SK-N-SH treated with all-trans-retinoic acid at 6 μM for 48 hours (cell line): ENCODE measurements at regions not wholly inside any gene's neighbourhood (a gene's known extent, or its start where the extent isn't known, plus 50 kb on each side); places are given as distances from the start of the nearest gene placed in this dataset.

Experiments used
- ATAC-seq: fragments of 200-7000 bp; cut with Tn5 transposase; 3 replicates; pipeline ENCODE4 v1.9.1; 2020; ENCODE audit warnings: mild to moderate bottlenecking, moderate library complexity
- BACH2 ChIP-seq: fragments of 250-450 bp; sonication (Bioruptor Pico); IDR thresholded peaks from 2 replicates; pipeline ENCODE4 v1.9.0; 2021; ENCODE audit warnings: mild to moderate bottlenecking, borderline replicate concordance
- CREB5 ChIP-seq: fragments of 250-450 bp; sonication (Bioruptor Pico); IDR thresholded peaks from 2 replicates; pipeline ENCODE4 v1.5.1; 2020; ENCODE audit warnings: low read depth, mild to moderate bottlenecking, moderate library complexity
- CSDC2 ChIP-seq: fragments of 250-450 bp; sonication (Bioruptor Pico); IDR thresholded peaks from 2 replicates; pipeline ENCODE4 v1.5.0; 2020; ENCODE audit warnings: mild to moderate bottlenecking, moderate library complexity
- CSRNP3 ChIP-seq: fragments of 250-450 bp; sonication (Bioruptor Pico); IDR thresholded peaks from 2 replicates; pipeline ENCODE4 v1.5.1; 2021; ENCODE audit warnings: mild to moderate bottlenecking, moderate library complexity
- ESRRG ChIP-seq: fragments of 250-450 bp; sonication (Bioruptor Pico); IDR thresholded peaks from 2 replicates; pipeline ENCODE4 v1.6.1; 2021; ENCODE audit warnings: mild to moderate bottlenecking
- GLIS3 ChIP-seq: fragments of 250-450 bp; sonication (Bioruptor Pico); IDR thresholded peaks from 2 replicates; pipeline ENCODE4 v1.5.0; 2020; ENCODE audit warnings: mild to moderate bottlenecking, moderate library complexity
- ISL1 ChIP-seq: fragments of 250-450 bp; sonication (Bioruptor Pico); IDR thresholded peaks from 2 replicates; pipeline ENCODE4 v2.1.2; 2022; ENCODE audit warnings: mild to moderate bottlenecking, moderate library complexity
- OSR1 ChIP-seq: fragments of 250-450 bp; sonication (Bioruptor Pico); IDR thresholded peaks from 2 replicates; pipeline ENCODE4 v1.8.0; 2022; ENCODE audit warnings: moderate library complexity, mild to moderate bottlenecking, inconsistent platforms
- POU6F1 ChIP-seq: fragments of 250-450 bp; sonication (Bioruptor Pico); IDR thresholded peaks from 2 replicates; pipeline ENCODE4 v1.8.0; 2021; ENCODE audit warnings: low read depth, mild to moderate bottlenecking, moderate library complexity, borderline replicate concordance
- PPARA ChIP-seq: fragments of 250-450 bp; sonication (Bioruptor Pico); IDR thresholded peaks from 2 replicates; pipeline ENCODE4 v1.5.0; 2020; ENCODE audit warnings: mild to moderate bottlenecking, borderline replicate concordance
- RARB ChIP-seq: fragments of 250-450 bp; sonication (Bioruptor Pico); IDR thresholded peaks from 2 replicates; pipeline ENCODE4 v1.8.0; 2021; ENCODE audit warnings: mild to moderate bottlenecking, moderate library complexity
- SNAI2 ChIP-seq: fragments of 250-450 bp; sonication (Bioruptor Pico); IDR thresholded peaks from 2 replicates; pipeline ENCODE4 v1.5.0; 2020; ENCODE audit warnings: mild to moderate bottlenecking, moderate library complexity
- TSHZ2 ChIP-seq: fragments of 250-450 bp; sonication (Bioruptor Pico); IDR thresholded peaks from 2 replicates; pipeline ENCODE4 v1.5.0; 2020; ENCODE audit warnings: mild to moderate bottlenecking, moderate library complexity
- ZC3H10 ChIP-seq: fragments of 250-450 bp; sonication (Bioruptor Pico); IDR thresholded peaks from 2 replicates; pipeline ENCODE4 v1.5.1; 2021; ENCODE audit warnings: mild to moderate bottlenecking, moderate library complexity
- ZFP3 ChIP-seq: fragments of 250-450 bp; sonication (Bioruptor Pico); IDR thresholded peaks from 2 replicates; pipeline ENCODE4 v1.5.0; 2020; ENCODE audit warnings: mild to moderate bottlenecking, moderate library complexity
- ZFP30 ChIP-seq: fragments of 450-650 bp; formaldehyde crosslinking; IDR thresholded peaks from 2 replicates; pipeline ENCODE4 v1.5.0; 2022; ENCODE audit warnings: mild to moderate bottlenecking, moderate library complexity
- ZNF565 ChIP-seq: fragments of 450-650 bp; formaldehyde crosslinking; conservative IDR thresholded peaks from 2 replicates; pipeline ENCODE4 v1.5.0; 2020; ENCODE audit warnings: low read depth, mild to moderate bottlenecking, moderate library complexity
- ZNF70 ChIP-seq: fragments of 450-650 bp; formaldehyde crosslinking; IDR thresholded peaks from 2 replicates; pipeline ENCODE4 v1.5.0; 2020; ENCODE audit warnings: mild to moderate bottlenecking, moderate library complexity

- TF ChIP-seq PPARA (CRISPR knock-in tag) (no peak), SNAI2 (CRISPR knock-in tag) (no peak), RARB (no peak), CSDC2 (CRISPR knock-in tag) (no peak), ZC3H10 (CRISPR knock-in tag) (no peak), ZFP3 (CRISPR knock-in tag) (no peak), CSRNP3 (no peak), ZNF70 (CRISPR knock-in tag) (no peak), ZFP30 (CRISPR knock-in tag) (no peak), TSHZ2 (no peak), BACH2 (CRISPR knock-in tag) (no peak), POU6F1 (CRISPR knock-in tag) (no peak), ISL1 (CRISPR knock-in tag) (no peak), ESRRG (no peak), ZNF565 (no peak), CREB5 (CRISPR knock-in tag) (no peak)
- no peak for ATAC-seq
Measured at GRCh38 chr4:28277931-28278330, 1417.3 kb downstream of the STIM2 start.

- TF ChIP-seq CSDC2 (CRISPR knock-in tag) (no peak), TSHZ2 (no peak), OSR1 (CRISPR knock-in tag) (no peak), CSRNP3 (no peak), GLIS3 (CRISPR knock-in tag) (no peak), CREB5 (CRISPR knock-in tag) (no peak), ZFP30 (CRISPR knock-in tag) (no peak)
- TF ChIP-seq, all 23 proteins: peak for 0
- ATAC-seq = no peak
Measured at GRCh38 chr4:28278676-28279075, 1418.0 kb downstream of the STIM2 start.
